ENCODE measurements at regions not wholly inside any gene's neighbourhood (a gene's known extent, or its start where the extent isn't known, plus 50 kb on each side); places are given as distances from the start of the nearest gene placed in this dataset.

- TF ChIP-seq POLR2AphosphoS5 (IDR thresholded peaks at IDR 0.05) (no peak), EP300 (IDR thresholded peaks at IDR 0.05) (no peak), POLR2A (IDR thresholded peaks at IDR 0.05) (no peak), CTCF (IDR thresholded peaks at IDR 0.05) (no peak)
- Histone ChIP-seq H3K27ac (no peak overlapping the region), H3K4me1 (no peaks in the 10 kb centered on the region), H3K36me3 (no peaks in the 10 kb centered on the region), H3K27me3 (no peaks in the 10 kb centered on the region), H3K4me3 (no peak overlapping the region), H3K9me3 (no peaks in the 10 kb centered on the region)
- ATAC-seq (ENCODE audit: low FRiP score in 2 of 2) (no peak), DNase-seq (no peak)
- WGBS, 2 donors: 55 to 75% methylated on average over 1 of the region's 1 CpG
Measured at GRCh38 chr6:82072121-82072521, 175.4 kb downstream of the IBTK start.

- no peaks in the 10 kb centered on the region for H3K27me3 ChIP-seq
- WGBS, 2 donors: 41 to 46% methylated on average over 2 of the region's 2 CpGs
- H3K9me3 ChIP-seq: no peaks in the 10 kb centered on the region
- H3K27ac ChIP-seq: no peak overlapping the region
- no peaks in the 10 kb centered on the region for H3K36me3 ChIP-seq
- H3K4me1 ChIP-seq: no peaks in the 10 kb centered on the region
- TF ChIP-seq EP300 (IDR thresholded peaks at IDR 0.05): no peak
- TF ChIP-seq POLR2AphosphoS5 (IDR thresholded peaks at IDR 0.05): no peak
- TF ChIP-seq POLR2A (IDR thresholded peaks at IDR 0.05): no peak
- TF ChIP-seq CTCF (IDR thresholded peaks at IDR 0.05): no peak
- no peak for DNase-seq
- no peak for ATAC-seq (ENCODE audit: low FRiP score in 2 of 2)
- no peak overlapping the region for H3K4me3 ChIP-seq
Measured at GRCh38 chr6:82068721-82069120, 178.8 kb downstream of the IBTK start.

DNA sequence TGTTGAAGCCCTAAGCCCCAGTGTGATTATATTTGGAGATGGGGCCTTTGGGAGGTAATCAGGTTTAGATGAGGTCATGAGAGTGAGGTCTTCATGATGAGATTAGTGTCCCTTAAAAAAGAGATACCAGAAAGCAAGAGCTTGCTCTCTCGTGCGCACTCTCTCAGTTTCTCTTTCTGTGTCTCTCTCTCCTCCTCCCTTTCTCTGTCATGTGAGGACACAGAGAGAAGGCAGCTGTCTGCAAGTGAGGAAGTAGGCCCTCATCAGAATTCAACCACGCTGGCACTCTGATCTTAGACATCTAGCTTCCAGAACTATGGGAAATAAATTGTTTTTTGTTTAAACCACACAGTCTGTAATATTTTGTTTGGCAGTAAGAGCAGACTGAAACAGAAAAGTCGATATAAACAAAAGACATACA is 180.5 kb downstream of the IBTK start:
- WGBS, 2 donors: 50% methylated on average over 4 of the region's 4 CpGs
- DNase-seq (no peak), ATAC-seq (ENCODE audit: low FRiP score in 2 of 2) (peak in 1 of 2 donors; percentile 51)
- TF ChIP-seq POLR2A (IDR thresholded peaks at IDR 0.05) (no peak), POLR2AphosphoS5 (IDR thresholded peaks at IDR 0.05) (no peak), CTCF (IDR thresholded peaks at IDR 0.05) (no peak), EP300 (IDR thresholded peaks at IDR 0.05) (no peak)
- Histone ChIP-seq H3K27me3 (no peaks in the 10 kb centered on the region), H3K27ac (no peak overlapping the region), H3K36me3 (no peaks in the 10 kb centered on the region), H3K9me3 (no peaks in the 10 kb centered on the region), H3K4me3 (no peak overlapping the region), H3K4me1 (no peaks in the 10 kb centered on the region)

GRCh38 chr6:82066196-82066595 is 181.3 kb downstream of the IBTK start:
- no peaks in the 10 kb centered on the region for H3K9me3 ChIP-seq
- H3K27me3 ChIP-seq: no peaks in the 10 kb centered on the region
- DNase-seq: no peak
- no peaks in the 10 kb centered on the region for H3K4me1 ChIP-seq
- no peak overlapping the region for H3K27ac ChIP-seq
- H3K36me3 ChIP-seq: no peaks in the 10 kb centered on the region
- no peak overlapping the region for H3K4me3 ChIP-seq
- no peak for ATAC-seq (ENCODE audit: low FRiP score in 2 of 2)
- TF ChIP-seq POLR2A (IDR thresholded peaks at IDR 0.05) (no peak), CTCF (IDR thresholded peaks at IDR 0.05) (no peak), POLR2AphosphoS5 (IDR thresholded peaks at IDR 0.05) (no peak), EP300 (IDR thresholded peaks at IDR 0.05) (no peak)

GRCh38 chr6:82063574-82063973 is 184.0 kb downstream of the IBTK start:
- H3K9me3 ChIP-seq: no peaks in the 10 kb centered on the region
- 93 to 99% methylated on average over 3 of the region's 3 CpGs for WGBS, 2 donors
- ATAC-seq (ENCODE audit: low FRiP score in 2 of 2): no peak
- DNase-seq: no peak
- H3K4me1 ChIP-seq: no peaks in the 10 kb centered on the region
- no peaks in the 10 kb centered on the region for H3K27me3 ChIP-seq
- no peak overlapping the region for H3K4me3 ChIP-seq
- H3K36me3 ChIP-seq: no peaks in the 10 kb centered on the region
- TF ChIP-seq EP300 (IDR thresholded peaks at IDR 0.05) (no peak), CTCF (IDR thresholded peaks at IDR 0.05) (no peak), POLR2A (IDR thresholded peaks at IDR 0.05) (no peak), POLR2AphosphoS5 (IDR thresholded peaks at IDR 0.05) (no peak)
- H3K27ac ChIP-seq: no peak overlapping the region

All from upper lobe of left lung (tissue), 6 donors.